ENCODE measurements at regions not wholly inside any gene's neighbourhood (a gene's known extent, or its start where the extent isn't known, plus 50 kb on each side); places are given as distances from the start of the nearest gene placed in this dataset.
"Not testable (repeated sequence)": the region's sequence is repeated elsewhere in the genome, so short reads cannot be mapped to it uniquely, and the experiment has no call there.

- DNase-seq: no peak
Measured at GRCh38 chr9:2243666-2244555, 228.8 kb downstream of the SMARCA2 start.

- DNase-seq: no peak
Measured at GRCh38 chr9:2247340-2247739, 232.2 kb downstream of the SMARCA2 start.

- no peak for DNase-seq
Measured at GRCh38 chr9:2248768-2249265, 233.7 kb downstream of the SMARCA2 start.

GRCh38 chr9:2253636-2254580 lies 238.8 kb downstream of the SMARCA2 start:
- DNase-seq: peak; percentile 67

GRCh38 chr9:2255128-2255527 lies 240.0 kb downstream of the SMARCA2 start:
- DNase-seq: peak; percentile 26

GRCh38 chr9:2257248-2257929 lies 242.2 kb downstream of the SMARCA2 start:
- DNase-seq: no peak

- no peak for DNase-seq
Measured at GRCh38 chr9:2260417-2261306, 245.5 kb downstream of the SMARCA2 start.

GRCh38 chr9:2261421-2262103 lies 246.4 kb downstream of the SMARCA2 start:
- no peak for DNase-seq

- DNase-seq: no peak
Measured at GRCh38 chr9:2262386-2263071, 247.4 kb downstream of the SMARCA2 start.

GRCh38 chr9:2263111-2263510 lies 248.0 kb downstream of the SMARCA2 start:
- DNase-seq: no peak

GRCh38 chr9:2263665-2264064 lies 248.5 kb downstream of the SMARCA2 start:
- DNase-seq: no peak

- DNase-seq: no peak
Measured at GRCh38 chr9:2264081-2264480, 248.9 kb downstream of the SMARCA2 start.

- DNase-seq: peak; percentile 54
Measured at GRCh38 chr9:2267181-2267745, 252.1 kb downstream of the SMARCA2 start.

- DNase-seq: no peak
Measured at GRCh38 chr9:2269778-2270177, 254.6 kb downstream of the SMARCA2 start.

- no peak for DNase-seq
Measured at GRCh38 chr9:2270565-2270964, 255.4 kb downstream of the SMARCA2 start.

GRCh38 chr9:2271426-2271825 lies 256.3 kb downstream of the SMARCA2 start:
- no peak for DNase-seq

- no peak for DNase-seq
Measured at GRCh38 chr9:2274762-2275161, 259.6 kb downstream of the SMARCA2 start.

- DNase-seq: no peak
Measured at GRCh38 chr9:2276296-2276695, 261.1 kb downstream of the SMARCA2 start.

GRCh38 chr9:2277133-2277532 lies 262.0 kb downstream of the SMARCA2 start:
- not testable (repeated sequence) for DNase-seq

GRCh38 chr9:2277644-2278043 lies 262.5 kb downstream of the SMARCA2 start:
- DNase-seq: not testable (repeated sequence)
